T follicular helper cell (primary cell): ENCODE measurements at regions not wholly inside any gene's neighbourhood (a gene's known extent, or its start where the extent isn't known, plus 50 kb on each side); places are given as distances from the start of the nearest gene placed in this dataset.
"Not testable (repeated sequence)": the region's sequence is repeated elsewhere in the genome, so short reads cannot be mapped to it uniquely, and the experiment has no call there.

Experiments
- DNase-seq: peaks from one replicate; pipeline ENCODE4 v3.0.0-alpha.2; 2020; ENCODE audit warnings: low read depth

DNA sequence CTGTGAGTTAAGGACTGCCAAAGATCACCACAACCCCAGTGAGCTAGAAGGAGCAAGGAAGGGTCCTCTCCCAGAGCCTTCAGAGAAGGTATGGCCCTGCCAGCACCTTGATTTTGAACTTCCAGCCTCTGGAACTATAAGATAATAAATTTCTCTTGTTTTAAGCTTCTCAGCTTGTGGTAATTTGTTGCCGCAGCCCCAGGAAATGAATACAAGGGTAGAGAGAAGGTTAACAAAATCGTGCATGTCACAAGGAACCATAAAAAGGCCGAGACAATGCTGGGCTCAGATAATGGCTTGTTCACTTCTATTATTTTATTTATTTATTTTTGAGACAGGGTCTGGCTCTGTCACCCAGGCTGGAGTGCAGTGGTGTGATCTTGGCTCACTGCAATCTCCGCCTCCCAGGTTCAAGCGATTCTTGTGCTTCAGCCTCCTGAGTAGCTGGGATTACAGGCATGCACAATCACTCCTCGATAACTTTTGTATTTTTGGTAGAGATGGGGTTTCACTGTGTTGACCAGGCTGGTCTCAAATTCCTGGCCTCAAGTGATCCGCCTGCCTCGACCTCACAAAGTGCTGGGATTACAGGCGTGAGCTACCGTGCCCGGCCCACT is 71.5 kb downstream of the WSB1 start:
- not testable (repeated sequence) for DNase-seq

DNA sequence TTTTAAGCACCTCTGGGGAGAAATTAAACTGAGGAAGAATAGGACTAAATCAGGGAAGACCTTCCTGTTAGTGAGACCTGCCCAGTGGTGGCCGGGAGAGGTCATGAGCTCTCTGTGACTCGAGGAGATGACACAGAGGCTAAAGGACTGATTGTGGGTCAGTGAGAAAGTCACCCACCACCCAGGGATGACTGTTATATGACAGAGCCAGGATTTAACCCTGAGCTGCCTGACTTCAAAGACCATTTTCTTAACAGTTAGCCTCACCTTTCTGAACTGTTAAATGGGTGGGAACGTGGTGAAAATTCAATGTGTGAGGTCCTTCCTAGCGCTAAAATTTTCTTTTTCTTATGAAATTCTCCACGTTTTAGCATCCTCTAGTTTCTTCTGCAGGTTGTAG is 72.5 kb downstream of the WSB1 start:
- no peak for DNase-seq

DNA sequence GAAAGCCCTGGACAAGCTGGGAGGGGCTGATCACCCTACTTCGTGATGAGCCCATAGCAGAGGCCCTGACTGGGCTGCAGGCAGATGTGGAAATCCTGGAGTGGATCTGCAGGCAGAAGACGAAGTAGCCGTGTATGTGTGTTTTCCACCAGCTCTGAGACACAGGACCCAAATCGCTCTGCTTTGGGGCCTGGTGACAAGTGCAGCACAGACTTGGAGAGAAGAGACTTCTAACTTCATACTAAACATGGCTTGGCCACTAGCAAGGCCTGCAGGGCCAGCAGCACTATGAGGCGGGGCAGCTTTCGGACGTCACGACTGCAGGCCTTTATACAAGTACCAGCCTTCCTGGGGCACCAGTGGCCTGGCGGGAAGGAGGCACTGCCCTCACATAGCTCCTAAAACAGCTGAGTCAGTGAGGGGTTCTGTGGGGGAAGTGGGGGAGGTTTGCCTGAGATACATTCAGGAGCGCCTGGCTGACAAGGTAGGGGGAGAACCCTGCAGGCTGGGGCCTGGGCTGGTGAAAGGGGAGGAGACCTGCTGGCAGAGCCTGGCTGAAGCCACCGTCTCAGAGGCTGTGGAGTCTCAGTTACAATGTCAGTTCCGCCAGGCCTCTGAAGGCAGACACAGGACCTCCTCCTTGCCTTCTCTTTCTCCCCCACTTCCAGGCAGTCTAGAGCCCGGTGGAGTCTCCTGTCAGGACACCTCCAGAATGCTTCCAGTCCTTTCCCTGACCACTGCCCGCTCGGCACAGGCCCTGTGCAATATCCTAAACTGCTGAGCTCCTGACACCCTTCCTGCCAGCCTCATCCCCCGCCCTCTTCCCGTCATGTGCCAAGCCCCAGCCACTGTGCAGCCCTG is 73.4 kb downstream of the WSB1 start:
- no peak for DNase-seq

DNA sequence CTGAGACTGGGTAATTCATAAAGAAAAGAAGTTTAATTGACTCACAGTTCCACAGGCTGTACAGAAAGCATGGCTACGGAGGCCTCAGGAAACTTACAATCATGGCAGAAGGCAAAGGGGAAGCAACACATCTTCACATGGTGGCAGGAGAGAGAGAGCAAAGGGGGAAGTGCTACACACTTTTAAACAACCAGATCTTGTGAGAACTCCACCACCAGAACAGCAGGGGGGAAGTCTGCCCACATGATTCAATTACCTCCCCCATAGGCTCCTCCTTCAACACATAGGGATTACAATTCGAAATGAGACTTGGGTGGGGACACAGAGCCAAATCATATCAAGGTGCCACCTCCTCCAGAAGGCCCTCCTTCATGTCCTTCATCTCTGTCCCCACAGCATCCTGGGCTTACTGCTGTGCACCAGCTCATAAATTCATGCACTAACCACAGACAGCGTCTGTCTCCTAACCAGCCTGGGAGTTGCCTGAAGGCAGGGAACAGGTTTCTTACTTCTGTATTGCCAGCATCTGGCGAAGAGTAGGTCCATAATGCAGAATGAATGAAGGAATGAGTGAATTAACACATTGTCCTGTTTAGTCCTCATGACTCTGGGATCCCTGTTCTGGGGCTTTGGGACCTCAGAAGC is 74.4 kb downstream of the WSB1 start:
- DNase-seq: no peak

DNA sequence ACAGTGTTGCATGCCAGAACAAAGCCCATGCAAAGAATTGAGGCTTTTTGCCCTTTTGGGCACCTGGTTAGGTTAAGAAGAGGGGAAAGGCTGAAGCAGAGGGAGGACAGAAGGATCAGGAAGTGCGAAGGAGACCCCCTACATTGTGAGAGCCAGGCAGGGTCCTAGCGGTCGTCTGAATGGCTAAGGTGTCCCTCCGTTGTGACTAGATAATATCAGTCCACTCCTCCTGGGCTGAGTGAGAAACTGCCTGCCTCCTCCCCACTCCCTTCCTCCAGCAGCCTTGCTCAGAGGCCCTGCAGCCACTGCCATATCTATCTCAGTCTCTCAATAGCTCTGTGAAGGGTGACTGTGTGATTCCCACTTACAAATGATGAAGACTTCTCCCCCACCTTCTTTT is 75.1 kb downstream of the WSB1 start:
- no peak for DNase-seq

DNA sequence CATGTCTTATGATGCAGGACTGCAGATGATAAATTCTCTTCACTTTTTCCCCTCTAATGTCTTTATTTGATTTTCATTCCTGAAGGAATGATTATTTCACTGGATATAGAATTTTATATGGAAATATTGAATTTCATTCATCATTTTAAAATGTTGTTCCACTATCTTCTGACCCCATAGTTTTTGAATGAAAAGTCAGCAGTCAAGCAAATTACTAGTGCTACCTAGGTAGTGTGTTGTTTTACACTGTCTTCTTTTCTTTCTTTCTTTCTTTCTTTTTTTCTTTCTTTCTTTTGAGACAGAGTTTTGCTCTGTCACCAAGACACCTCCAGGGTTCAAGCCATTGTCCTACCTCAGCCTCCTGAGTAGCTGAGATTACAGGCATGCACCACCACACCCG is 76.9 kb downstream of the WSB1 start:
- DNase-seq: no peak

DNA sequence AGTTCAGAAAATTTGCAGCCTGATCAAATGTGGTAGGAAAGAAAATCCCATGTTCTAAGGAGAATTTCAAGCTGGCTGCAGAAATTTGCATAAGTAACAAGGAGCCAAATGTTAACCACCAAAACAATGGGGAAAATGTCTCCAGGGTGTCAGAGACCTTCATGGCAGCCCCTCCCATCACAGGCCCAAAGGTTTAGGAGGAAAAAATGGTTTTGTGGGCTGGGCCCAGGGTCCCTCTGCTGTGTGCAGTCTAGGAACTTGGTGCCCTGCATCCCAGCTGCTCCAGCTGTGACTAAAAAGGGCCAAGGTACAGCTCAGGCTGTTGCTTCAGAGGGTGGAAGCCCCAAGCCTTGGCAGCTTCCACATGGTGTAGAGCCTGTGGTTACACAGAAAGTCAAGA is 79.8 kb downstream of the WSB1 start:
- not testable (repeated sequence) for DNase-seq

DNA sequence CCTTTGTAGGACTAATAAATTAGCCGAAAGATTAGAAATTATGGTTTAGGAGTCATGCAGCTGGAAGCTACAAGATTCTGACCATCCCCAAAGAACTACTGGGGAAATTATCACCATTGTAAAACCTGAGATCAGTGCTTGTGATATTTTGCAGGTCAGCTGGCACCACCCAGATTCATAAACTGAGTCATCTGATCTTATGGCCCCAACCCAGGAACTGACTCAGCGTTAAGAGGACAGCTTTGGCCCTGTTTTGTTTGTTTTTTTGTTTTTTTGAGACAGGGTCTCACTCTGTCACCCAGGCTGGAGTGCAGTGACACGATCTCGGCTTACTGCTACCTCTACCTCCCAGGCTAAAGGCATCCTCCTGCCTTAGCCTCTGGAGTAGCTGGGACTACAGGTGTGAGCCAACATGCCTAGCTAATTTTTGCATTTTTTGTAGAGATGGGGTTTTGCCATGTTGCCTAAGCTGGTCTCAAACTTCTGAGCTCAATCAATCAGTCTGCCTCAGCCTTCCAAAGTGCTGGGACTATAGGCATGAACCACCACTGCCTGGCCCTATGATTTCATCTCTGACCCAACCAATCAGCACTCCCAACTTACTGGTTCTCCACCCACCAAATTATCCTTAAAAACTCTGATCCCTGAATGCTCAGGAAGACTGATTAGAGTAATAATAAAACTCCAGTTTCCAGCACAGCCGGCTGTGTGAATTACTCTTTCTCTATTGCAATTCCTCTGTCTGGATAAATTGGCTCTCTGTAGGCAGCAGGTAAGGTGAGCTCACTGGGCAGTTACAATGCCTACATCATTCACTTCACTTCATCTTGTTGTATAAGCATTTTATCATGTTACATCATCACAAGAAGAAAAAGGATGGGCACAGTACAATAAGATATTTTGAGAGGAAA is 79.4 kb upstream of the KSR1 start:
- DNase-seq: no peak

DNA sequence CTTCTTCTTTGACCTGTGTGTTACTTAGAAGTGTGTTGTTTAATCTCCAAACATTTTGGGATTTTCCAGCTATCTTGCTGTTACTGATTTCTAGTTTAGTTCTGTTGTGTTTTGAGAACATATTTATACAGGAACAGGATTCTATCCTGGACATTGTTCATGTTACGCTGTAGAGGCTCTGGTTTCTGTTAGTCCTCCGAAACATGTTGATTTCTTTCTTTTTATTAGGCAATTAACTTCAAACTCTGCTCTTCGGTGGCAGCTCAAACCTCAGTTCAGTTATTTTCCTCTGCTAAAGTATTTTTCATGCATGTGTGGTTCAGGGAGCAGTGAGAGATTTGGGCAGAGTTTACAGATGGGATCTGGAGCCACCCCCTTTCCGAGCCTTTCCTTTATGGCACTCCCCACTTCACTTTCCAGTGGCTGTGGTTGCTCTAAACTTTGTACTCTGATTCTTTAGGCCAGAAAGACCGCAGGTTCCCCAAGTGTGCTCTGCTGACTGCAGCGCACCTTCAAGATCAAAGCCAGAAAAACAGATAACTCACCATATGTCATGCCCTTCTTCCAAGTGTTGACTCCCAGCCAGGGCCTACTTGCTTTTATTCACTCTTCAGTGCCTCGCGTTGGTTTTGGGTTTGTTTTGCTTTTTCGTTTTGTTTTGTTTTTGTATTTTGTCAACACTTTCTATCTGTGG is 77.6 kb upstream of the KSR1 start:
- DNase-seq: no peak

DNA sequence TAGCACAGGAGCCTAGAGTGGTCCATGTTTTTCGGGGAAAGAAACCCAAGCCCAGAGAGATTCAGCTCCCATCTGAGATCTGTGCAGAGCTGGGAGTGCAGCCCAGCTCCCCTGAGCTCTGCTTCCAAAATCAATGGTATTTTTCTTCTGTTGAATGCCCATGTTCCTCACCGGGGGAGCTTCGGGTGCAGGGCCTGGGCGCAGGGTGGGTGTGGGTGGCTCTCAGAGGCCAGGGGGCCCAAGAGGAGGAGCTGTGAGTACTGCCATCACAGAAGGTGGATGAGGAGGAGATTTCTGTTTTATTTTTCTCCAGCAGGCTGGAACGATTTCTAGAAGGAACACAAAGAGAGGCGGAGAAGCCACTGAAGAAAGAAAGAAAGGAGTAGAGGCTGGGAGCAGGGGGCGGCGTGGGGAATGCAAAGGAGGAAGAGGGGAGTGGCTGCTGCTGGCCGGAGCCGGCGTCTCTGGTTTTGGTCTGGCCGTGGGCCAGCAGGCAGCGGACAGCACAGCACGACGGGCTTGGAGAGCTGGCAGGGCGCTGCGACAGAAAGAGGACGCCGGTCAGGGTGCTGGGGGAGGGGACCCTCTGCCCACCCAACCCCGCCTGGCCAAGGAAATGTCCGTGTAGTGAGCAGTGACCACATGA is 76.2 kb upstream of the KSR1 start:
- DNase-seq: no peak

DNA sequence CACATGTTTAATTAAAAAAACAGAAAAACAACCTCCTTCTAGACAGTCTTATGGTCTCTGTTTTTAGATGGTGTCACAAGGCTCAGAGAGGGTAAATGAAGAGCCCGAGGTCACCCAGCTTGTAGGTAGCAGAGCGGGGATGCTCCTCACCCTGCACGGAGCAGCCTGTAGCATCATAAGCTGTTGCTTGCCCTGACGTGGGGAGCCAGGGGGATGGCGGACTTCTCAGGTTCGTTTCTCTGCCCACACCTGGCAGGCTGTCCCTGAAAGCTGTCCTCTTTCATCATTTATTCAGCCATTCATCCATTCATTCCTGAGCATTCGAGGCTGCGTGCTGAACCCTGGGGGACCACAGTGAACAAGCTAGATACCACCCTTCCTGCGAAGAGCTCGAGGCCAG is 75.7 kb upstream of the KSR1 start:
- DNase-seq: no peak

DNA sequence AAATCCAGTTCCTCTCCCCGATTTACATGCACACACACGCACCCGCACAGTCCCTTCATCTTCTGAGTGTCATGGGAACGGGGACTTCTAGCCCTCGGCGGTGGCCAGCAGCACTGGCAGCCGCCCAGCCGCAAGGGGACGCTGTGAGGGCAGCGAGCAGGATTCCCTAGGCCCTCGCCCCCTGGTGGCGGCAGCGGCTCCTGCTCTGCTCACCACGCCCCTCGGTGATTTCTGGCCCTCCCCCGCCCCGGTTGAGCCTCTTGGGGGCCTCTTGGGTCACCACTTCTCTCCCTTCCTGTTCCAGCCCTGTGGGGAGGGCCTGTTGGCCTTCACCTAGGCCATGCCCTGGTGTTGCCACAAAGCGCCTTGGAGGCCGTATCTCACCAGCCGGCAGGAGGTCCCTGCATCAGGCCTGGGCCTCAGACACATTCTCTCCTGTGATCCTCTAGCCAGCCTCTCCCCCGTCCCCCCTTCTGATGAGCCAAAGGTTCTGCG is 75.2 kb upstream of the KSR1 start:
- DNase-seq: peak; percentile 58

DNA sequence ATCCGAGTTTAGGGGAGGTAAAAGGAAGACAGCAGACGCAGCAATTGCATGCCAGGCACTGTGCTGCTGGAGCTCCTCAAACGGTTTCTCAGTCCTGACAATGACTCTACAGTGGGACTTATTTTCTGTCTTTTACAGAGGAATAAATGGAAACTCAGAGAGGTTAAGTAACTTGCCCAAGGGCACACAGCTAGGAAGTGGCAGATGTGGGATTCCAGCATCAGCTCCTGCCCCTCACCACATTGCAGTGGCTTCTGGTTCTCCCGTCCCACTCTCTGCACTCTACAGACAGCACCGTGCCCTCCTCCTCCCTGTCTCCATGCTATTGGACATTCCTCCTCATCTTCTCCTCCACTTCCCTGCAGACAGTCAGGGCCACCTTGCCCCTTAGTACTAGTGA is 74.2 kb upstream of the KSR1 start:
- DNase-seq: no peak

DNA sequence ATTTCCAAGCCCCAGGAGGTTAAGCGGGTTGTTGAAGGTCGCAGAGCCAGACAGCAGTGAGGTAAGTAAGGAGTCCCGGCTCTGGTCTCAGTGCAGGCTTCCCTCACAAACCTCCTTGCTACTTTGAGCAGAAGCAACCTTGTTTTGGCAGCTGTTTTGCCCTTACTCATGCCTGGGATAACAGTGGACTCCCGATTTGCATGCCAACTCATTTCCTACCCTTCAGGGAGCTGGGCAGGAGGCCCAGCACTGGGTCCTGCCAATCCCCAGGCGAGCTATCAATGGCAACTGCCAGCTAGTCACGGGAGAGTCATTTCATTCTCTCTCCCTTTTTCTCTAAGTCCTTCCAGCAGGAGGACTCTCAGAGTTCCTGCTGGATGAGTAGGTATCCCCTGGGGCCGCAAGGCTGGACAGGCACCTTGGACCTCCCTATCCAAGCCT is 72.0 kb upstream of the KSR1 start:
- no peak for DNase-seq

DNA sequence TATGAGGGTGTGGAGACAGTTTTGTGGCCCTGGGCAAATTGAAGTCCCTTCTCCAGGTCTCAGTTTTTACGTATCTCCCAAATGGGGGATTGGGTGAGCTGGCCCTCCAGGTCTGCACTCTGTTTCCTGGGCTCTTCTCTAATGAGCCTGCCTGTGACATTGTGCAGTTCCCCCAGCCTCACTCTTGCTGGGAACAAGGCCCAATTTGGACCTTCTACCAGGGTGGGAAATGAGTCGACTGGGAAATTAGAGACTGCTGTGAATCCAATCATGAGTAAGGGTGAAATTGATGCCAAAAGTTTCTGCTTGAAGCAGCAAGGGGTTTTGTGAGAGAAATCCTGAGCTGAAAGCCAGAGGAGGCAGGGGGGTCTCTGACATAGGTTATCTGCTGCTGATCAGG is 71.5 kb upstream of the KSR1 start:
- DNase-seq: no peak

DNA sequence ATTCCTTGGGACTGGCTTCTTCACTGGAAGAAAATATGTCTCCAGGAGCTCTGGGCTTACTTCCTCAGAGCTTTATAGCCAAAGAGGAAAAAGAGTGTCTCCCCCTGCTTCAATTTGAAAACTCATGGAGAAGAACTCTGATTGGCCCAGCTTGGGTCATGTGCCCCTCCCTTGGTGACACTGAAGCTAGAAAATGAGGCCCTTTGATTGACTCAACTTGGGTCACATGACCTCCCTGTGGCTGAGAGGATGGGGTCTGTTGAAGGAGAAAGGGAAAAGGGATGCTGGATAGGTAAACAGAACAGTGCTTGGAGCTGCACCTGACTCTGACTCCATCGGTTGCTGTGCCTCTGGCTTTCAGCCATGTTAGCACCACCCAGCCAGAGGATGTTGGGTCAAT is 70.6 kb upstream of the KSR1 start:
- DNase-seq: no peak

DNA sequence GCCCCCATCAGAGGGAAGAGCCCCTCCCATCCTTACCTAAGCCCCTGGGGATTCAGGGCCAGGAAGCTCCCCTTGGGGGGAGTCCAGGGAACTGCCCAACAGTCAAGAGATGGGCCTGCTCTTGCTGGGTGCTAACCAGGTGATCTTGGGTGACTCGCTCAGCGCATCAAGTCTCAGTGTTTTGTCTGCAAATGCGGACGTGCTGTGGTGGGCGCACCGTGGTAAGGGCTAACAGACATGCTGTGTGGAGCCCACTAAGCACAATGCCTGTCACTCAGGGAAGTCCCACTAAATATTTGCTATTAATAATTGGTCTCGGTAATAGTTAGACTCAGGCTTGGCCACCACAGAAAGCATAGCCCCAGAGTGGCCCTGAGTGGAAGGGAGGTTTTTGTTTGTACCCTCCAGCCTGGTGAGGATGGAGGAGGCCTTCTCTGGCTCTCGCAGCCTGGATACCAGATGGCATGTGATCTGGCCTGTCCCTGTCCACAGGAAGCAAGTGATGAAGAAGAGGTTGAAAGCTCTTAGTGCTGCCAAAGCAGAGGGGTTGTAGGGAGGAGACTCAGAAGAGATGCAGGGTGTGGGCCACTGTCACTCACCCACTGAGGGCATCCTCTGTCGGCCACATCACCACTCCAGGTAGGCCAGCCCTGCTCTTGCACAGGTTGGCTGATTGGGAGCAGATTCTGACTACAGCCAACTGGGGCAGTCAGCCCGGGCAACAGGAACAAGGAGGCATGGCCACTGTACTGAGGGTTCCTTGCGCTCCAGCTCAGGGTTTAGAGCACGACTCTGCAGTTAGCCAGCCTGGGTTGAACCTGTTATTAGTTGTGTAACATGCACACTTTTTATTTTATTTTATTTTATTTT is 69.8 kb upstream of the KSR1 start:
- DNase-seq: no peak

DNA sequence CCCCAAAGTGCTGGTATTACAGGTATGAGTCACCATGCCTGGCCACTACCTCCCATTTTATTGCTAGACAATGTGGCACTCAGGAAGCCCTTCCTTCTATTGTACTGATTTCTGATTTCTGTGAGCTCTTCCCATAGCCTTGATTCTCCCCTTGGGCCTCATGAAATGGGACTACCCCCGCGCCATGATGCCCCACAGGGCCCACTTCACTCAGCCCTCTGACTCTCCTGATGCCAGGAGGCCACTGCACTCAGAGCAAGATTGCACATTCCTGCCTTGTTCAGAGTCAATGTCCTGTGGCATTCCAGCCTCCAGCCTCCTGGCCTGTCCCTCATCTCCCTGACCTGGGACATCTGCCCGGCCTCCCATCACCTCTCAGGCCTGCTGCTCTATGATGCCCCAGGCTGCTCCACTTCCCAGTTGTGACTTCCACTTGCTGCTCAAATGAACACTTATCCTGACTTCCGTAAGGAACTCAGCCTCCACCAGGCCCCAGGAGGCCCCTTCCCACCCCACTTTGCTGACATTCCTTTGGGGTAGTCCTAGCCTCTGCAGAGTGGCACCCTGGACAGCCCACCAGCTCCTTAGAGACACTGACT is 66.6 kb upstream of the KSR1 start:
- no peak for DNase-seq

DNA sequence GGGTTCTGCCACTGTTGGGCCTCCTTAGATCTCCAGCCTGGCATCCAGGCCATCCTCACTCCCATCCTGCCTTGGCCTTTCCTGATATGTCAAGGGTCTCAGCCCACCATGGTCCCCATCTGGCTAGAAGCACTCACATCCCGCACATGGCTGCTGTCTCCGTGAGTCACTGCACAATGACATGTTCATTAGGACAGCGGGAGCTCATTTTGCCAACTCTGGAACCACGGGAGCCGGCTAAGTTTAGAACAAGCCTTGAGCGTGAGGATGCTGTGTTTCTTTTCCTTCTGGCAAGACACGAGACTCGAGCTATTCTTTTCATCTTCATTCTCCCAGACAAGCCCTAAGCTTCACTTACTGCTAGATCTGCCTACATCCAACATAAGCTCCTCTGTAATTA is 65.7 kb upstream of the KSR1 start:
- no peak for DNase-seq
